ENCODE measurements at regions not wholly inside any gene's neighbourhood (a gene's known extent, or its start where the extent isn't known, plus 50 kb on each side); places are given as distances from the start of the nearest gene placed in this dataset.

DNA sequence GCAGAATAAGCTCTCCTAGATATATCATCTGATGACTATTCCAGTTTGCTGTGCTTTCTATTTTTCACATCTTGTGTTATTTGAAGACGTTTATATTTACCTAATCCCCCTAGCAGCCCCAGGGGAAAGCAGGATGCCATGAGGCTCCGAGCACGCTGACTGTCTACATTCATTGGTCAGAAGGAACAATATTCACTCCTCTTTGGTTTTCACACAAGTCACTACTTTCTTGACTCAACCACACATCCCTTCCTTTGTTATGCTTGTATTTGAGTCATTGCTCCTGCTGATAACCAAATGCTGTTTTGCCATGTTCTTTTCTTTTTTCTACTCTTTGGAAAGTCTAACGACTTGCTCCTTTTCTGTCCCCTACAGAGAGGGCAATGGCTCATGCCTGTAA, 86.5 kb upstream of the SLC38A2 start:
- Mint-ChIP-seq H3K9me3 (ENCODE audit: low read depth) (no peaks in the 10 kb centered on the region), H3K27ac (ENCODE audit: unreplicated experiment) (peak overlapping the region; percentile 66), H3K4me1 (ENCODE audit: low read depth) (peaks cover 60% of the 10 kb centered on the region), H3K27me3 (ENCODE audit: low read depth) (no peaks in the 10 kb centered on the region), H3K4me3 (ENCODE audit: unreplicated experiment) (no peak overlapping the region), H3K36me3 (ENCODE audit: low read depth) (peaks cover 1% of the 10 kb centered on the region)
- TF ChIP-seq, protein P1, sequence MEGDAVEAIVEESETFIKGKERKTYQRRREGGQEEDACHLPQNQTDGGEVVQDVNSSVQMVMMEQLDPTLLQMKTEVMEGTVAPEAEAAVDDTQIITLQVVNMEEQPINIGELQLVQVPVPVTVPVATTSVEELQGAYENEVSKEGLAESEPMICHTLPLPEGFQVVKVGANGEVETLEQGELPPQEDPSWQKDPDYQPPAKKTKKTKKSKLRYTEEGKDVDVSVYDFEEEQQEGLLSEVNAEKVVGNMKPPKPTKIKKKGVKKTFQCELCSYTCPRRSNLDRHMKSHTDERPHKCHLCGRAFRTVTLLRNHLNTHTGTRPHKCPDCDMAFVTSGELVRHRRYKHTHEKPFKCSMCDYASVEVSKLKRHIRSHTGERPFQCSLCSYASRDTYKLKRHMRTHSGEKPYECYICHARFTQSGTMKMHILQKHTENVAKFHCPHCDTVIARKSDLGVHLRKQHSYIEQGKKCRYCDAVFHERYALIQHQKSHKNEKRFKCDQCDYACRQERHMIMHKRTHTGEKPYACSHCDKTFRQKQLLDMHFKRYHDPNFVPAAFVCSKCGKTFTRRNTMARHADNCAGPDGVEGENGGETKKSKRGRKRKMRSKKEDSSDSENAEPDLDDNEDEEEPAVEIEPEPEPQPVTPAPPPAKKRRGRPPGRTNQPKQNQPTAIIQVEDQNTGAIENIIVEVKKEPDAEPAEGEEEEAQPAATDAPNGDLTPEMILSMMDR (IDR thresholded peaks at IDR 0.05) = no peak
- DNase-seq (ENCODE audit: low spot score) = no peak

DNA sequence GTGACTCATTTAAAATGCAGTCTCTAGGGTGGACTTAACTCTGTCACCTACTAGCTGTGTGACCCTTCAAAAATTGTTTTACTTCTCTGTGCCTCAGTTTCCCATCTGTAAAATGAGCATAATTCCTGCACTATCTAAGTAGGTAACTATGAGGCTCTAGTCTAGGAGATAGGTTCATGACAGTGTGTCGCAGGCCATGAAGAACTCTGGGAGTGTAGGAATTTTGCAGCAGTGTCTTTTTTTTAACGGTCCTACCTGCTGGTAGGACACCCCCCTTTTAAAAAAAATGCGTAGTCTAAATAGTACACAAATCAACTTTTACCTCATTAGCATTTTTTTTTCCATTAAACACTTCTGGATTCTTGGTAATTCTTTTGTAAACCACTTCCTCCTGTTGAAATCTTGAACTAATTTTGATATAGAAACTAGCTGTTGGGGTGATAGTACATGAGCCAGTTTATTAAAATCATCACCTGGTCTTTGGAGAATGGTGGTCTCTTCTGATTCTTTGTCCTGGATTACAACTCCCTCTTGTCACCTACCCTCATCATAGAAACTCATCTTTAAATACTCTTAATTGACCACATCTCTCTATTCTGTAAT, 86.0 kb upstream of the SLC38A2 start:
- peaks cover 1% of the 10 kb centered on the region for H3K36me3 Mint-ChIP-seq (ENCODE audit: low read depth)
- TF ChIP-seq, protein P1 (IDR thresholded peaks at IDR 0.05) = no peak
- no peaks in the 10 kb centered on the region for H3K9me3 Mint-ChIP-seq (ENCODE audit: low read depth)
- H3K4me3 Mint-ChIP-seq (ENCODE audit: unreplicated experiment) = no peak overlapping the region
- no peaks in the 10 kb centered on the region for H3K27me3 Mint-ChIP-seq (ENCODE audit: low read depth)
- peaks cover 60% of the 10 kb centered on the region for H3K4me1 Mint-ChIP-seq (ENCODE audit: low read depth)
- no peak overlapping the region for H3K27ac Mint-ChIP-seq (ENCODE audit: unreplicated experiment)
- DNase-seq (ENCODE audit: low spot score) = no peak

DNA sequence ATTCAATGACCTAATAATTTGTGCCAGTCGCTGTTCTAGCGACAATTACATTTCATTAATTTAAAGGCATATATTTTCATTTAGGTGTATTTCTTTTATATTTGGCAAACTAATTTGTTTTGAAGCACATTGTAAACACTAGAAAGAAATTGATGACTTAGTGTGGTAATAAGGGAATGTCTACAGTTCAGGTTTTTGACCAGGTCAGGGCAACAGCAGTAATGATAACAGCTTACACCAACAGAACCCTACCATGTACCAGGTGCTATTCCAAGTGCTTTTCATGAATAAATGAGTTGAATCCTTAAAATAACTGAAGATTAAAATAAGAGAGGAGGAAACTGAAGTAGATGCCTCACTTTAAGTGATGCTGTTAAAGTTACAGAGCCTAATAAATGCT, 85.4 kb upstream of the SLC38A2 start:
- peaks cover 1% of the 10 kb centered on the region for H3K36me3 Mint-ChIP-seq (ENCODE audit: low read depth)
- no peaks in the 10 kb centered on the region for H3K27me3 Mint-ChIP-seq (ENCODE audit: low read depth)
- TF ChIP-seq, protein P1 (IDR thresholded peaks at IDR 0.05) = no peak
- H3K9me3 Mint-ChIP-seq (ENCODE audit: low read depth) = no peaks in the 10 kb centered on the region
- H3K4me3 Mint-ChIP-seq (ENCODE audit: unreplicated experiment) = no peak overlapping the region
- peaks cover 59% of the 10 kb centered on the region for H3K4me1 Mint-ChIP-seq (ENCODE audit: low read depth)
- no peak overlapping the region for H3K27ac Mint-ChIP-seq (ENCODE audit: unreplicated experiment)
- DNase-seq (ENCODE audit: low spot score) = no peak

DNA sequence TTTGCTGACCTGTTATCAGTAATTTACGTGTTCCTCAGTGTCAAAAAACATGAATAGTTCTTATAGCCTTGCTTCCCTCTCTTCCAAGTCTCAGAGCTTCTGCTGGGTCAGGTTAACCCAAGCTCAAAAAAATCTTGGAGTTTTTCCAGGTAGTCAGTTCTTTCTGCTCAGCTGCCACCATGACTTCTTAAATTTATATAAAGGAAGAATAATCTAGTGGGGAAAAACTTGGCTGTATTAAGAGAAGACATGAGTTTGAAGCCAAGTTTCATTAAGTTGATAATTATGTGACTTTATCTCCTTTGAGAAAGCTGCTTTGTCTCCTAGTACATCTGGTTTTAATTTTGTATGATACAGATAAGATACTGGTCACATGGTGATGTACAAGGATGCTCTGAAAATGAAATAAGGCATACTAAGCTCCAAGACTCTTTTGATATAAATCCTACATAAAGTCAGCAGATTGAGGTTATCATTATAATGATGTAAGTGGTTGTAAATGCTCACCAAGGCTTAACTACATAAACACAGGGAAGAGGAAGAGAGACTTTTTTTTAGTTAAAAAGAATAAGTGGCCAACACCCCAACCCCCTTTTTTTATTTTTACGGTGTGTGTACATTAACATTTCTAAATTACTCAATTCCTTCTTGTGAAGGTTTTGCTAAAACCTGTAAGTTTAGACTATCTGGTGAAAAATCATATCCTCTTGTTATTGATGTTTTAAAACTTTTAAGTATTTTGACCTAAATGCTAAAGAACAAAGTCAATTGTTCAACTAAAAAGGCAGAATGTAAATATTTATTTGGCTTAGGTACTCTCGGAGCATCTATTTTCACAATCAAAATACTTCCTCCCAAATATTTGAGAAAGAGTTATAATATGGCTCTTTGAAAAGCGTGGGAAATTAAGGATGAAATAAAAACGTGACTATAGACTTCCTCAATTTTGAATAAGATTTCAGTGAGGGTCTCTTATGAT, 84.1 kb upstream of the SLC38A2 start:
- H3K4me3 Mint-ChIP-seq (ENCODE audit: unreplicated experiment) = no peak overlapping the region
- no peak overlapping the region for H3K27ac Mint-ChIP-seq (ENCODE audit: unreplicated experiment)
- H3K36me3 Mint-ChIP-seq (ENCODE audit: low read depth) = peaks cover 1% of the 10 kb centered on the region
- TF ChIP-seq, protein P1 (IDR thresholded peaks at IDR 0.05) = no peak
- no peaks in the 10 kb centered on the region for H3K9me3 Mint-ChIP-seq (ENCODE audit: low read depth)
- H3K4me1 Mint-ChIP-seq (ENCODE audit: low read depth) = peaks cover 46% of the 10 kb centered on the region
- no peak for DNase-seq (ENCODE audit: low spot score)
- no peaks in the 10 kb centered on the region for H3K27me3 Mint-ChIP-seq (ENCODE audit: low read depth)

DNA sequence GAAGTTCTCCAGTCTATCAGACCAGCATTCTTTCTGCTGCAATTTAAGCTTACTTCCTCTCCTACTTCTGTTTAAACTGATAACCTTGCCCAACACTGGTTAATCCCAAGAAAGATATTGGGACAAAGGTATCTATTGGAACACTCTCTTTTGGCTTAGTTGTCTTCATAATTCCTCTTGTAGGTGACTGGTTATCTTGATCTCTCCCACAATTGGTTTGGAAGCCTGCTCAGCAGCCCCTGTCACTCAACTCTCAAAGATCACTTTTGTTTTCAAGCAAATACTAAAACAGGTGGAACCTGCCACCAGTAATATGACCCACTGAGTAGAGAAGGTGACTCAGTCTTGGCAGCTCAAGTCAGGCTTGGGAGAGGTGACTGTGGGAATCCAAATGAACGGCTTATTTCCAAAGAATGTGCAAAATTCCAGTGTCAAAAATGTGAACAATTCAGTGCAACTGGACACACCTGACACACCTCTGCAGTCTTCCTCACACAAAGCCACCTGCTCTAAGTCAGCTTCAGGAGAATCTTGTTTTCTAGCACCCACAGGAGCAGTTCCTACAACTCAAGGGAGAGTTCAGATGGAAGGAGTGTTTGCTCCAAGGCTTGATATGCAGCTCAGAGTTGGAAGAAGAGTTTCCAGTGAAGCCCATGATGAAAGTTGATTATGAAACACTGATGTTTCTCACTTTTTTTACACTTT, 83.2 kb upstream of the SLC38A2 start:
- Mint-ChIP-seq H3K27me3 (ENCODE audit: low read depth) (no peaks in the 10 kb centered on the region), H3K9me3 (ENCODE audit: low read depth) (no peaks in the 10 kb centered on the region), H3K36me3 (ENCODE audit: low read depth) (peaks cover 1% of the 10 kb centered on the region), H3K4me3 (ENCODE audit: unreplicated experiment) (no peak overlapping the region), H3K27ac (ENCODE audit: unreplicated experiment) (no peak overlapping the region), H3K4me1 (ENCODE audit: low read depth) (peaks cover 44% of the 10 kb centered on the region)
- DNase-seq (ENCODE audit: low spot score) = no peak
- TF ChIP-seq, protein P1 (IDR thresholded peaks at IDR 0.05) = no peak

All from chondrocyte (in vitro differentiated cells).